BJ (cell line): ENCODE measurements at regions not wholly inside any gene's neighbourhood (a gene's known extent, or its start where the extent isn't known, plus 50 kb on each side); places are given as distances from the start of the nearest gene placed in this dataset.

Experiments used
- CTCF ChIA-PET: fragments of 350-600 bp; formaldehyde crosslinking; extraction: SDS; loops from one replicate; lab custom pipeline; 2021; ENCODE audit warnings: antibody characterized with exemption, inconsistent platforms; lab: Yijun Ruan, JAX
- POLR2A ChIA-PET: fragments of 300-600 bp; sonication (Branson Sonifier 250); formaldehyde crosslinking; extraction: SDS; loops from one replicate; lab custom pipeline; 2021; ENCODE audit warnings: antibody characterized with exemption; lab: Charles Lee
- DNase-seq: peaks from one replicate; pipeline ENCODE4 v3.0.0-alpha.2; 2011; ENCODE audit warnings: low read depth
- H3K27me3 ChIP-seq: 2 replicates; pipeline ENCODE4 v1.6.0; 2011; ENCODE audit warnings: low read length; ENCODE audit not compliant: control insufficient read depth, insufficient read depth
- H3K36me3 ChIP-seq: 2 replicates; pipeline ENCODE4 v1.5.1; 2011; ENCODE audit warnings: low read length; ENCODE audit not compliant: control insufficient read depth, insufficient read depth
- H3K4me3 ChIP-seq: 2 replicates; pipeline ENCODE4 v1.5.1; 2011; ENCODE audit warnings: low read depth, mild to moderate bottlenecking, control low read depth, low read length
- TF ChIP-seq, protein P1 (sequence below): IDR thresholded peaks from 2 replicates; pipeline ENCODE4 v1.5.1; 2011; ENCODE audit warnings: low read depth, mild to moderate bottlenecking, control low read depth, inconsistent platforms, low read length, moderate library complexity; ENCODE audit not compliant: insufficient read depth

DNA sequence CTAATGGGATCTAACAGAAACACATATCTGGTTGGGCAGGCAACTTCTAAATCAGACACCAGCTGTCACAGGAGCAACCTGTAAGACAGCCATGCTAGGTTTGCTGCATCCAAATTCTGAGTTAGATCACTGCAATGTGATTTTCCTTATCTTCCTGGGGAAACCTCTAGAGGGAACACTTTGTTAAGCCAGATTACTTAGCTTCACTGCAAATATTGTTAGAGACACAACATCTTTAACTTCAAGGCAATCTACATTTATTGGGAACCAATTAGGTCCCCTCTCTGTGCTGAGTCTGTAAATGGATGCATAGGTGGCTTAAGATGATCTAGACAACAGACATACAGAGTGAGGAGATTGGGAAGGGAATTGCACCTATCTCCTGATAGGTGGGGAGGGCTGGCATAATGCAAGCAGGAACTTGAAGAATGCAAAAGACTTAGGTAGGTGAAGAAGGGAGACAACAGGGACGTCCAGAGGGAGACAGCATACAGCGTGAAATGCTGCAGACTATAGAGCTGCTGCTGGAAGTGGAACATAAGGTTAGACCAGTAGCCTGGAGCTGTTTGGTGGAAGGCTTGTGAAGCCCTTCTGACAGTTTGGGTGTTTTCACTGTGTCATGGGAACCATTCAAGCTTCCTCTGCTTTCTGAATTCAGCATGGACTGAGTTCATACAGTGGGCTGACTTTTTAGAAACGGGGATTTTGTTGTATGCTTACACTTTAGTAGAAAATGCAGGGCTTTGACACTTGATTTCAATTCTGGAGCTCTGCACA is 109.8 kb upstream of the ELMO1 start:
- Histone ChIP-seq H3K36me3 (no peaks in the 10 kb centered on the region), H3K4me3 (no peak overlapping the region), H3K27me3 (no peaks in the 10 kb centered on the region)
- TF ChIP-seq, protein P1, sequence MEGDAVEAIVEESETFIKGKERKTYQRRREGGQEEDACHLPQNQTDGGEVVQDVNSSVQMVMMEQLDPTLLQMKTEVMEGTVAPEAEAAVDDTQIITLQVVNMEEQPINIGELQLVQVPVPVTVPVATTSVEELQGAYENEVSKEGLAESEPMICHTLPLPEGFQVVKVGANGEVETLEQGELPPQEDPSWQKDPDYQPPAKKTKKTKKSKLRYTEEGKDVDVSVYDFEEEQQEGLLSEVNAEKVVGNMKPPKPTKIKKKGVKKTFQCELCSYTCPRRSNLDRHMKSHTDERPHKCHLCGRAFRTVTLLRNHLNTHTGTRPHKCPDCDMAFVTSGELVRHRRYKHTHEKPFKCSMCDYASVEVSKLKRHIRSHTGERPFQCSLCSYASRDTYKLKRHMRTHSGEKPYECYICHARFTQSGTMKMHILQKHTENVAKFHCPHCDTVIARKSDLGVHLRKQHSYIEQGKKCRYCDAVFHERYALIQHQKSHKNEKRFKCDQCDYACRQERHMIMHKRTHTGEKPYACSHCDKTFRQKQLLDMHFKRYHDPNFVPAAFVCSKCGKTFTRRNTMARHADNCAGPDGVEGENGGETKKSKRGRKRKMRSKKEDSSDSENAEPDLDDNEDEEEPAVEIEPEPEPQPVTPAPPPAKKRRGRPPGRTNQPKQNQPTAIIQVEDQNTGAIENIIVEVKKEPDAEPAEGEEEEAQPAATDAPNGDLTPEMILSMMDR = no peak
- DNase-seq = no peak
- POLR2A ChIA-PET = no interaction called here
- CTCF ChIA-PET = no interaction called here

DNA sequence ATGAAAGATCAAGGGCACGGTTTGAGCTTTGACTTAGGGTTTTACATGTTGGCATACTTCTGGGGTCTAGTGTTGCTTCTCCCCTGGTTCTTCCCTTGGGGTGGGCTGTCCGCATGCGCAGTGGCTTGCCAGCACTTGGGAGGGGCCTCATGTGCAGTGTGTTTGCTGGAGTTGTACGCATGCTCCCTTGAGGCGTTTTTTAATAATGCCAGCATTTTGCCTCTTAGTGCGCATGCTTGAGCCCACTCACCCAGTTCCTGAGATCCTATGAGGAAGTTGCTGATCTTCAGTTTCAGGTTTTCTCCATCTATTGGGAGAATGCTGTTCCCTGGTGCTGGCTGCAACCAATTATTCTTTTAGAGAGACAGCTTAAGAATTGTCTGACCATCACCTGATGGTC is 113.4 kb upstream of the GPR141 start:
- DNase-seq = no peak
- POLR2A ChIA-PET = no interaction called here
- Histone ChIP-seq H3K36me3 (no peaks in the 10 kb centered on the region), H3K4me3 (no peak overlapping the region), H3K27me3 (no peaks in the 10 kb centered on the region)
- CTCF ChIA-PET = interaction anchor here (0.6 kb wide), 1 partner anchor 164 kb away, joined by 3 read pairs; no protein-coding TSS in a partner anchor
- TF ChIP-seq, protein P1 = no peak

DNA sequence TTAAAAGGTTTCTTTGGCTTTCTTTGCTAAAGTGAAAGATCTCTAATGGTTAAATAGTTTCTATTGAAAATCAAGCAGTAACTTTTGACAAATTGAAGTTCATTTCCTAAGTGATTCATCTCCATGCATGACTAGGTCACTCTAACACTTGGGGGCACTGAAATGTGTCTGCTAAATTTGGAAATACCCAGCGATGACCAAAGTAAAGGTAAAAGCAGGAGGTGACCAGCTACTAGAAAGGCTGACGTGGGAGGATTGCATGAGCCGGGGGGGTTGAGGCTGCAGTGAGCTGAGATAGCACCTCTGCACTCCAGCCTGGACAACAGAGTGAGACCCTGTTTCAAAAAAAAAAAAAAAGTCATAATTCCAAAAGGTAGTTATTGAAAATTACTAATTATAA is 111.8 kb upstream of the GPR141 start:
- H3K4me3 ChIP-seq = no peak overlapping the region
- H3K36me3 ChIP-seq = no peaks in the 10 kb centered on the region
- ChIA-PET POLR2A (no interaction called here), CTCF (no interaction called here)
- no peak for DNase-seq
- H3K27me3 ChIP-seq = no peaks in the 10 kb centered on the region
- TF ChIP-seq, protein P1 = no peak

DNA sequence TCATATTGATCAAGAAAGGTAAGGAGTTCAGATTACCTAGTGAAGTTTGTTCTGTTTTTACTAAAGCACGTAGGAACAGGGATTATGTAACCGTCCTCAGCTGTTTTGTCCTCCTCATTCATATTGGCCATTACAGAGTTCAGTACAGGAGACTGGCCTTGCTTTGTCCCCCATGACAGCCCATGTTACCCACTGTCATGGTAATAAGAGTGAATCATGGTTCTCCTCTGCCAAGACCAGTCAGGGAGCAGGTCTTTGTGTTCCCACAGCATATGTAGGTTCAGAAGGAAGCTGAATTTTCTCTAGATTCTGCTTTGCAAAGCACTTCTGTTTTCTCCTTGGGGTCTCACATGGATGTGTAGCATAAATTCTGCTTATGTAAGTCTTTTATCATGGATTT is 106.2 kb upstream of the GPR141 start:
- ChIA-PET CTCF (no interaction called here), POLR2A (no interaction called here)
- Histone ChIP-seq H3K27me3 (no peaks in the 10 kb centered on the region), H3K36me3 (no peaks in the 10 kb centered on the region), H3K4me3 (no peak overlapping the region)
- no peak for DNase-seq
- TF ChIP-seq, protein P1 = no peak

DNA sequence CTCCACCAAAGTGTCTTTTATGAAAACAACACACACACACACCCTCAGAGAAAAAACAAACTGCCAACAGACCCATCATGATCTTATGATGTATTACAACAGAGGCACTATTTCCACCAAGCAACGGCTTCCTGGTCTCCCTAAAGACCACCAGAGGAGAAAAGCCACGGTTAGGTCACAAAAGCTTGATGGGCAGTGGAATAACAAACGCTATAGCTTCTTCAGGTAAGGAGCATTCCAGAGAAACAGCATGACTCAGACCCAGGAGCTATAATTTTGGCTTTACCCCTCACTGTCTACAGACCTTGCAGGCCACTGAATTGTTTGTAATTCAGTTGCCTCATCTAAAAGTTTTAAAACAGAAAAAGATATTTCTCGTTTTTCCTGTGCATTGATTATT is 105.7 kb upstream of the GPR141 start:
- DNase-seq = no peak
- ChIA-PET POLR2A (no interaction called here), CTCF (no interaction called here)
- Histone ChIP-seq H3K27me3 (no peaks in the 10 kb centered on the region), H3K36me3 (no peaks in the 10 kb centered on the region), H3K4me3 (no peak overlapping the region)
- TF ChIP-seq, protein P1 = no peak
